K562 (cell line): ENCODE measurements at regions not wholly inside any gene's neighbourhood (a gene's known extent, or its start where the extent isn't known, plus 50 kb on each side); places are given as distances from the start of the nearest gene placed in this dataset.

Experiments
- ATAC-seq: fragments of 200-7000 bp; cut with Tn5 transposase; 3 replicates; pipeline ENCODE4 v1.9.1; 2020; ENCODE audit warnings: moderate library complexity
- BruUV-seq: library from RNA; stranded (reverse); fragments of 400-500 nt; replicated peaks from 2 replicates; lab custom pipeline; 2021; lab: Mats Ljungman, UMichigan
- CTCF ChIA-PET: fragments of 300-600 bp; formaldehyde crosslinking; extraction: SDS; loops from one replicate; lab custom pipeline; 2021; ENCODE audit warnings: low intra/inter-chr PET ratio; lab: Yijun Ruan, JAX
- POLR2A ChIA-PET: fragments of 300-600, 350-650 bp; sonication (Branson Sonifier 250); formaldehyde crosslinking; extraction: SDS; loops from one replicate; lab custom pipeline; 2021; ENCODE audit warnings: antibody characterized with exemption, inconsistent platforms; lab: Yijun Ruan, JAX
- DNase-seq, 4 experiments: peaks; one replicate each; pipeline versions ENCODE4 v3.0.0 to v3.0.0-alpha.2; 2011 to 2018; ENCODE audit warnings: low spot score in 3 of 4, mixed read lengths in 3 of 4; ENCODE audit errors: extremely low read depth in 1 of 4
- FAIRE-seq: peaks from 2 replicates; lab custom pipeline; 2011; peaks lifted over from hg19 to GRCh38; lab: Jason Lieb, UNC
- H2AFZ ChIP-seq: 2 replicates; pipeline ENCODE4 v1.6.0; 2011; ENCODE audit warnings: low read depth, low read length, control low read depth, inconsistent platforms
- H3K27ac ChIP-seq: fragments of 200-600 bp; 3 replicates; pipeline ENCODE4 v1.8.0; 2011; ENCODE audit warnings: low read depth, mild to moderate bottlenecking, control low read depth, inconsistent platforms, low read length, moderate library complexity, mixed read lengths; ENCODE audit errors: extremely low read depth
- H3K27me3 ChIP-seq, 2 experiments: fragments of 300-600 bp in 1 of 2; 2 replicates in 1 of 2; 3 replicates in 1 of 2; pipeline versions ENCODE4 v1.6.0 to v1.8.0; 2011; ENCODE audit warnings: inconsistent platforms in 2 of 2, low read length in 2 of 2, mild to moderate bottlenecking in 1 of 2, mixed read lengths in 1 of 2, moderate library complexity in 1 of 2; ENCODE audit not compliant: control insufficient read depth in 2 of 2, insufficient read depth in 2 of 2
- H3K36me3 ChIP-seq: fragments of 300-600 bp; 3 replicates; pipeline ENCODE4 v1.8.0; 2011; ENCODE audit warnings: mild to moderate bottlenecking, low read length, inconsistent platforms; ENCODE audit not compliant: control insufficient read depth, insufficient read depth
- H3K4me1 ChIP-seq, 2 experiments: fragments of 200-600 bp in 1 of 2; replicated peaks in 1 of 2; 2 replicates in 1 of 2; 3 replicates in 1 of 2; pipeline versions ENCODE4 v1.5.1 to v1.8.0; 2011; ENCODE audit warnings: inconsistent platforms in 2 of 2, low read length in 2 of 2, mild to moderate bottlenecking in 1 of 2, mixed read lengths in 1 of 2, moderate library complexity in 1 of 2; ENCODE audit not compliant: control insufficient read depth in 2 of 2, insufficient read depth in 2 of 2
- H3K4me2 ChIP-seq: 2 replicates; pipeline ENCODE4 v1.6.1; 2011; ENCODE audit warnings: low read length, control low read depth, inconsistent platforms, mixed read lengths; ENCODE audit not compliant: insufficient read depth
- H3K4me3 ChIP-seq: fragments of 200-600 bp; sonication (generic), shearing (Covaris generic); 2 replicates; pipeline ENCODE4 v1.5.1; 2016; ENCODE audit warnings: control low read depth, inconsistent platforms
- H3K79me2 ChIP-seq: fragments of 200-600 bp; 3 replicates; pipeline ENCODE4 v1.8.0; 2011; ENCODE audit warnings: low read length, inconsistent platforms; ENCODE audit not compliant: control insufficient read depth, insufficient read depth
- H3K9ac ChIP-seq, 2 experiments: 2 replicates each; pipeline versions ENCODE4 v1.6.0 to v1.6.1; 2011; ENCODE audit warnings: low read depth in 2 of 2, low read length in 2 of 2, control low read depth in 1 of 2, inconsistent platforms in 1 of 2, mild to moderate bottlenecking in 1 of 2, mixed read lengths in 1 of 2; ENCODE audit not compliant: insufficient read depth in 1 of 2
- H3K9me1 ChIP-seq: one replicate; pipeline ENCODE4 v1.6.0; 2011; ENCODE audit warnings: inconsistent platforms, mild to moderate bottlenecking, low read length, moderate library complexity; ENCODE audit not compliant: control insufficient read depth, insufficient read depth
- H3K9me3 ChIP-seq: replicated peaks from 2 replicates; pipeline ENCODE4 v1.5.1; 2011; ENCODE audit warnings: low read depth, low read length, inconsistent platforms; ENCODE audit not compliant: control insufficient read depth, insufficient read depth
- H4K20me1 ChIP-seq: replicated peaks from 2 replicates; pipeline ENCODE4 v1.6.1; 2011; ENCODE audit warnings: low read length, inconsistent platforms, mixed read lengths; ENCODE audit not compliant: control insufficient read depth, insufficient read depth
- BRCA1 ChIP-seq, 2 experiments: fragments of 450-650 bp in 1 of 2; sonication (generic) in 1 of 2; formaldehyde crosslinking in 1 of 2; IDR thresholded peaks; 2 replicates each; pipeline versions ENCODE4 v1.5.0 to v1.6.1; 2017 to 2020; ENCODE audit warnings: mild to moderate bottlenecking in 1 of 2, missing genetic modification reagents in 1 of 2
- CREBBP ChIP-seq: IDR thresholded peaks from one replicate; pipeline ENCODE4 v1.6.1; 2012; ENCODE audit warnings: low read depth, mild to moderate bottlenecking, control low read depth, inconsistent platforms, low read length
- KAT2B ChIP-seq: IDR thresholded peaks from one replicate; pipeline ENCODE4 v1.6.1; 2012; ENCODE audit warnings: low read depth, mild to moderate bottlenecking, control low read depth, inconsistent platforms, low read length, moderate library complexity
- L3MBTL2 ChIP-seq: fragments of 450-650 bp; IDR thresholded peaks from 2 replicates; pipeline ENCODE4 v1.6.1; 2016; ENCODE audit warnings: mild to moderate bottlenecking, moderate library complexity
- OTX1 ChIP-seq: fragments of 450-650 bp; formaldehyde crosslinking; IDR thresholded peaks from 2 replicates; pipeline ENCODE4 v1.4.0; 2022; ENCODE audit warnings: mild to moderate bottlenecking
- PRPF4 ChIP-seq: fragments of 200-400 bp; formaldehyde crosslinking; IDR thresholded peaks from one replicate; pipeline ENCODE4 v1.6.1; 2017; ENCODE audit warnings: low read length, low read depth, mild to moderate bottlenecking; ENCODE audit not compliant: insufficient read depth, poor library complexity, severe bottlenecking
- STAT5B ChIP-seq: fragments of 250-450 bp; sonication (Bioruptor Pico); IDR thresholded peaks from 2 replicates; pipeline ENCODE4 v1.8.0; 2021; ENCODE audit warnings: mild to moderate bottlenecking, inconsistent platforms
- ZNF518B ChIP-seq: fragments of 250-450 bp; sonication (Bioruptor Pico); IDR thresholded peaks from 2 replicates; pipeline ENCODE4 v1.5.0; 2021; ENCODE audit warnings: mild to moderate bottlenecking, moderate library complexity
- WGBS: fragments of 100-300 bp; shearing (Covaris generic); methylation state at CpG from one replicate; pipeline ENCODE4 v1.1.6; 2016; ENCODE audit warnings: low coverage, mixed read lengths; ENCODE audit not compliant: insufficient coverage; ENCODE audit errors: missing lambda C conversion rate; 5-methylcytosine and 5-hydroxymethylcytosine counted together
- in situ Hi-C: fragments of 300-500 bp; cut with MboI; formaldehyde crosslinking; loops from 4 replicates; pipeline ENCODE4 v1.15.0; 2018; ENCODE audit warnings: inconsistent platforms, mixed read lengths
- intact Hi-C: fragments of 100-400 bp; cut with micrococcal nuclease; formaldehyde crosslinking; loops from 2 replicates; pipeline ENCODE4 v1.14.2; 2022

GRCh38 chr2:66317268-66317890 lies 117.5 kb upstream of the MEIS1 start:
- POLR2A ChIA-PET, result no interaction called here
- Histone ChIP-seq H4K20me1 (no peaks in the 10 kb centered on the region), H3K9ac (no peak overlapping the region), H3K9me3 (no peaks in the 10 kb centered on the region), H2AFZ (no peak overlapping the region), H3K9me1 (no peaks in the 10 kb centered on the region), H3K27ac (no peak overlapping the region), H3K79me2 (no peaks in the 10 kb centered on the region), H3K27me3 (0 out of 5 replicates have a peak, but pooled peaks cover 0 to 2% of the 10 kb centered on the region in 2 experiments), H3K36me3 (no peaks in the 10 kb centered on the region), H3K4me2 (no peak overlapping the region), H3K4me1 (no peaks in the 10 kb centered on the region), H3K4me3 (no peak overlapping the region)
- DNase-seq (no peak), FAIRE-seq (no peak), ATAC-seq (no peak)
- TF ChIP-seq PRPF4 (no peak), CREBBP (no peak), OTX1 (CRISPR knock-in tag) (no peak), STAT5B (CRISPR knock-in tag) (no peak), ZNF518B (CRISPR knock-in tag) (no peak), L3MBTL2 (no peak), BRCA1 (IDR thresholded peaks at IDR 0.05) (no peak), BRCA1 (CRISPR knock-in tag; IDR thresholded peaks at IDR 0.05) (no peak), KAT2B (no peak)
- CTCF ChIA-PET, result no interaction called here
- intact Hi-C loops, result no loop called here
- in situ Hi-C loops, result no loop called here
- BruUV-seq, result no TSS peak
- WGBS, result 0% methylated on average over 4 of the region's 4 CpGs
